Right kidney (tissue), 1 donor: ENCODE measurements at regions not wholly inside any gene's neighbourhood (a gene's known extent, or its start where the extent isn't known, plus 50 kb on each side); places are given as distances from the start of the nearest gene placed in this dataset.
"Not testable (repeated sequence)": the region's sequence is repeated elsewhere in the genome, so short reads cannot be mapped to it uniquely, and the experiment has no call there.

Experiments
- DNase-seq: peaks from one replicate; pipeline ENCODE4 v3.0.0-alpha.2; 2016

- no peak for DNase-seq
These were observed 90.6 kb upstream of the AMN1 start for GRCh38 chr12:31819427-31819826.

GRCh38 chr12:31818623-31819268 is 89.9 kb upstream of the AMN1 start:
- no peak for DNase-seq

GRCh38 chr12:31817120-31817519 is 88.3 kb upstream of the AMN1 start:
- DNase-seq, result no peak

GRCh38 chr12:31815096-31815495 is 86.3 kb upstream of the AMN1 start:
- no peak for DNase-seq

- no peak for DNase-seq
These were observed 84.5 kb upstream of the AMN1 start for GRCh38 chr12:31813305-31813704.

GRCh38 chr12:31807773-31808097 is 78.9 kb upstream of the AMN1 start:
- no peak for DNase-seq

- not testable (repeated sequence) for DNase-seq
These were observed 78.4 kb upstream of the AMN1 start for GRCh38 chr12:31807081-31807772.

- not testable (repeated sequence) for DNase-seq
These were observed 76.9 kb upstream of the AMN1 start for GRCh38 chr12:31805681-31806080.

GRCh38 chr12:31804707-31805106 is 75.9 kb upstream of the AMN1 start:
- not testable (repeated sequence) for DNase-seq

- no peak for DNase-seq
These were observed 75.3 kb upstream of the AMN1 start for GRCh38 chr12:31804185-31804504.

GRCh38 chr12:31803306-31804184 is 74.7 kb upstream of the AMN1 start:
- no peak for DNase-seq

- no peak for DNase-seq
These were observed 73.1 kb upstream of the AMN1 start for GRCh38 chr12:31801872-31802271.

- no peak for DNase-seq
These were observed 68.5 kb upstream of the AMN1 start for GRCh38 chr12:31797230-31797872.

GRCh38 chr12:31796270-31796951 is 67.6 kb upstream of the AMN1 start:
- no peak for DNase-seq

GRCh38 chr12:31794745-31795144 is 65.9 kb upstream of the AMN1 start:
- DNase-seq, result no peak

- DNase-seq, result not testable (repeated sequence)
These were observed 62.4 kb upstream of the AMN1 start for GRCh38 chr12:31791265-31791664.

- DNase-seq, result no peak
These were observed 61.9 kb upstream of the AMN1 start for GRCh38 chr12:31790759-31791158.

GRCh38 chr12:31785318-31785717 is 56.5 kb upstream of the AMN1 start:
- no peak for DNase-seq

- no peak for DNase-seq
These were observed 55.3 kb upstream of the AMN1 start for GRCh38 chr12:31783996-31784645.

- DNase-seq, result no peak
These were observed 54.7 kb upstream of the AMN1 start for GRCh38 chr12:31783556-31783955.

- no peak for DNase-seq
These were observed 53.2 kb upstream of the AMN1 start for GRCh38 chr12:31781894-31782540.
